Right lobe of liver (tissue), 6 donors: ENCODE measurements at regions not wholly inside any gene's neighbourhood (a gene's known extent, or its start where the extent isn't known, plus 50 kb on each side); places are given as distances from the start of the nearest gene placed in this dataset.

Experiments used
- ATAC-seq, 4 donors: fragments of 200-7000 bp; cut with Tn5 transposase; one replicate each; pipeline ENCODE4 v1.9.1; 2020; ENCODE audit warnings: mild to moderate bottlenecking in 4 of 4, moderate library complexity in 4 of 4
- DNase-seq, 3 donors: peaks; one replicate each; pipeline ENCODE4 v3.0.0-alpha.2; 2020
- H3K27ac ChIP-seq, 3 donors: fragments of 200-600 bp; one replicate each; pipeline ENCODE4 v1.8.0; 2022
- H3K27me3 ChIP-seq, 2 donors: fragments of 200-600 bp; one replicate each; pipeline ENCODE4 v1.8.0; 2022
- H3K36me3 ChIP-seq, 4 donors: fragments of 200-600 bp; sonication (generic) in 1 of 4; one replicate each; pipeline versions ENCODE4 v1.5.1 to v1.8.0; 2017 to 2022; ENCODE audit warnings: control low read depth in 1 of 4
- H3K4me1 ChIP-seq, 4 donors: fragments of 200-600 bp; sonication (generic) in 1 of 4; one replicate each; pipeline versions ENCODE4 v1.5.1 to v1.8.0; 2017 to 2022; ENCODE audit warnings: control low read depth in 1 of 4
- H3K4me3 ChIP-seq, 3 donors: fragments of 200-600 bp; one replicate each; pipeline ENCODE4 v1.8.0; 2022
- H3K9me3 ChIP-seq, 4 donors: fragments of 200-600 bp; sonication (generic) in 1 of 4; one replicate each; pipeline versions ENCODE4 v1.5.1 to v1.8.0; 2017 to 2022; ENCODE audit warnings: control low read depth in 1 of 4
- POLR2A ChIP-seq: fragments of 450-650 bp; IDR thresholded peaks from one replicate; pipeline ENCODE4 v1.6.1; 2017; ENCODE audit warnings: antibody characterized with exemption, mild to moderate bottlenecking
- WGBS: methylation state at CpG from one replicate; pipeline ENCODE4 v1.1.6; 2018; ENCODE audit warnings: low coverage, low lambda C conversion rate; ENCODE audit not compliant: insufficient coverage; ENCODE audit errors: missing lambda C conversion rate; 5-methylcytosine and 5-hydroxymethylcytosine counted together
- intact Hi-C, 2 donors: fragments of 100-400 bp; cut with DNase I; formaldehyde crosslinking; loops; one replicate each; pipeline versions ENCODE4 v1.11.2 to v1.14.1; 2022
- TF ChIP-seq, protein P1 (sequence below), 4 donors: fragments of 200-600 bp in 3 of 4; fragments of 450-650 bp in 1 of 4; IDR thresholded peaks; one replicate each; pipeline versions ENCODE4 v1.5.1 to v1.8.0; 2016 to 2022; ENCODE audit warnings: antibody characterized with exemption in 4 of 4, mild to moderate bottlenecking in 2 of 4
- donor health status: DM: no; HTN: yes; CAD: no.
- donor health status: DM: no; HTN: no; CAD: no.
- donor health status: DM: no; HTN: no; CAD: no.
- donor health status: DM: no; HTN: yes; CAD: no.
- donor health status: DM: no; HTN: yes; CAD: no.

DNA sequence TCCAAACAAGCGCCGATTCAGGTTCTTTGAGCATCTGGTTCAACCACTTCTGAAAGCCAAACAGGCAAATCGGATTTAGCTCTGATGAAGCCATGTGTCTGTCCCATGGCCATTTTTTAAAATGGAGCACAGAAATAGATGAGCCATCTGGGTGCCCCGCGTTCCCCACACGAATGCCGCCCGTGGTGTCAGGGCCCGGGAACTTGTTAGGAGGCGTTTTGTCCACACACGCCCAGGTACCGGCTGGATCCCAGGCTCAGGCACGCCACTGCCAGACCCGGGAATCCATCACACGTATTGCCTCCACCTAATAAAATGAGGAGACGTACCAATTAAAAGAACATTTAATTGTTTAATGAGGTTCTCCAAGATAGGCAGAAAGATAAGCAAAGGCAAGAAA is 374.4 kb upstream of the SALL3 start:
- H3K9me3 ChIP-seq = no peaks in the 10 kb centered on the region
- H3K27me3 ChIP-seq = no peaks in the 10 kb centered on the region
- no peaks in the 10 kb centered on the region for H3K36me3 ChIP-seq
- WGBS = 88% methylated on average over 14 of the region's 16 CpGs
- H3K27ac ChIP-seq = no peak overlapping the region
- TF ChIP-seq POLR2A = no peak
- TF ChIP-seq, protein P1, sequence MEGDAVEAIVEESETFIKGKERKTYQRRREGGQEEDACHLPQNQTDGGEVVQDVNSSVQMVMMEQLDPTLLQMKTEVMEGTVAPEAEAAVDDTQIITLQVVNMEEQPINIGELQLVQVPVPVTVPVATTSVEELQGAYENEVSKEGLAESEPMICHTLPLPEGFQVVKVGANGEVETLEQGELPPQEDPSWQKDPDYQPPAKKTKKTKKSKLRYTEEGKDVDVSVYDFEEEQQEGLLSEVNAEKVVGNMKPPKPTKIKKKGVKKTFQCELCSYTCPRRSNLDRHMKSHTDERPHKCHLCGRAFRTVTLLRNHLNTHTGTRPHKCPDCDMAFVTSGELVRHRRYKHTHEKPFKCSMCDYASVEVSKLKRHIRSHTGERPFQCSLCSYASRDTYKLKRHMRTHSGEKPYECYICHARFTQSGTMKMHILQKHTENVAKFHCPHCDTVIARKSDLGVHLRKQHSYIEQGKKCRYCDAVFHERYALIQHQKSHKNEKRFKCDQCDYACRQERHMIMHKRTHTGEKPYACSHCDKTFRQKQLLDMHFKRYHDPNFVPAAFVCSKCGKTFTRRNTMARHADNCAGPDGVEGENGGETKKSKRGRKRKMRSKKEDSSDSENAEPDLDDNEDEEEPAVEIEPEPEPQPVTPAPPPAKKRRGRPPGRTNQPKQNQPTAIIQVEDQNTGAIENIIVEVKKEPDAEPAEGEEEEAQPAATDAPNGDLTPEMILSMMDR (IDR thresholded peaks at IDR 0.05) = no peak
- no peak overlapping the region for H3K4me3 ChIP-seq
- no peaks in the 10 kb centered on the region for H3K4me1 ChIP-seq
- intact Hi-C loops = no loop called here
- DNase-seq = no peak
- ATAC-seq = no peak

- intact Hi-C loops = no loop called here
- H3K27me3 ChIP-seq = no peaks in the 10 kb centered on the region
- H3K4me1 ChIP-seq = no peaks in the 10 kb centered on the region
- no peaks in the 10 kb centered on the region for H3K9me3 ChIP-seq
- ATAC-seq (no peak), DNase-seq (no peak)
- H3K27ac ChIP-seq = no peak overlapping the region
- TF ChIP-seq, protein P1 (IDR thresholded peaks at IDR 0.05) = no peak
- no peak for TF ChIP-seq POLR2A
- 69% methylated on average over 14 of the region's 17 CpGs for WGBS
- no peak overlapping the region for H3K4me3 ChIP-seq
- H3K36me3 ChIP-seq = no peaks in the 10 kb centered on the region
Measured at GRCh38 chr18:78607221-78607620, 372.4 kb upstream of the SALL3 start.

GRCh38 chr18:78607784-78608183 is 371.8 kb upstream of the SALL3 start:
- Histone ChIP-seq H3K4me3 (no peak overlapping the region), H3K36me3 (no peaks in the 10 kb centered on the region), H3K9me3 (no peaks in the 10 kb centered on the region), H3K4me1 (no peaks in the 10 kb centered on the region), H3K27me3 (no peaks in the 10 kb centered on the region), H3K27ac (no peak overlapping the region)
- intact Hi-C loops = no loop called here
- no peak for ATAC-seq
- TF ChIP-seq, protein P1 (IDR thresholded peaks at IDR 0.05) = no peak
- no peak for TF ChIP-seq POLR2A
- no peak for DNase-seq
- 70% methylated on average over 6 of the region's 15 CpGs for WGBS

DNA sequence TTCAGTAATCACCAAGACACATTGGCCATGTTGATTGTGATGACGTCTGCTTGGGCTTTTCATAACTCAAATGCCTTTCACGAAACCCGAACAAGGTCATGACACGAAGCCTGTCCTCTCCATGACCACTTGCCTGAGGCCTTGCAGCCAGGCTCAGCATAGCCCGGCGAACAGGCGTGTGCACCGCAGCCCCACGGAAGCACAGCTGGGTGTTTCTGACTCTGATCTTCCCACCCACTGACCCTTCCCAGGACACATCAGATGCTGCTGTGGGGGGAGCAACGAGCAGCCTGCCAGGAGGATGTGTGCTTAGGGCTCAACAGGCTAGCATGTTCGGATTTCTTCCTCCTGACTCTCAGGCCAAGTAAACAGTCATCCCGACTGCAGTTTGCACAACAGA is 369.4 kb upstream of the SALL3 start:
- intact Hi-C loops = no loop called here
- Histone ChIP-seq H3K4me3 (no peak overlapping the region), H3K4me1 (no peaks in the 10 kb centered on the region), H3K27ac (no peak overlapping the region), H3K27me3 (no peaks in the 10 kb centered on the region), H3K36me3 (no peaks in the 10 kb centered on the region), H3K9me3 (no peaks in the 10 kb centered on the region)
- WGBS = 59% methylated on average over 12 of the region's 12 CpGs
- TF ChIP-seq, protein P1 (IDR thresholded peaks at IDR 0.05) = no peak
- no peak for TF ChIP-seq POLR2A
- ATAC-seq (no peak), DNase-seq (no peak)

- ATAC-seq = no peak
- 64% methylated on average over 6 of the region's 16 CpGs for WGBS
Measured at GRCh38 chr18:78611201-78611800, 368.3 kb upstream of the SALL3 start.

More at GRCh38 chr18:78611201-78611800, 368.3 kb upstream of the SALL3 start:
- Histone ChIP-seq H3K4me3 (no peak overlapping the region), H3K27ac (no peak overlapping the region), H3K4me1 (no peaks in the 10 kb centered on the region), H3K9me3 (no peaks in the 10 kb centered on the region), H3K27me3 (no peaks in the 10 kb centered on the region), H3K36me3 (no peaks in the 10 kb centered on the region)
- TF ChIP-seq, protein P1 (IDR thresholded peaks at IDR 0.05) = no peak
- no peak for DNase-seq
- intact Hi-C loops = no loop called here
